SK-N-SH treated with all-trans-retinoic acid at 6 μM for 48 hours (cell line): ENCODE measurements at regions not wholly inside any gene's neighbourhood (a gene's known extent, or its start where the extent isn't known, plus 50 kb on each side); places are given as distances from the start of the nearest gene placed in this dataset.

Experiments
- ATAC-seq: fragments of 200-7000 bp; cut with Tn5 transposase; 3 replicates; pipeline ENCODE4 v1.9.1; 2020; ENCODE audit warnings: mild to moderate bottlenecking, moderate library complexity
- ARNTL ChIP-seq: fragments of 450-650 bp; formaldehyde crosslinking; IDR thresholded peaks from 2 replicates; pipeline ENCODE4 v1.5.0; 2020; ENCODE audit warnings: low read depth, mild to moderate bottlenecking, moderate library complexity, borderline replicate concordance
- BACH2 ChIP-seq: fragments of 250-450 bp; sonication (Bioruptor Pico); IDR thresholded peaks from 2 replicates; pipeline ENCODE4 v1.9.0; 2021; ENCODE audit warnings: mild to moderate bottlenecking, borderline replicate concordance
- CREB5 ChIP-seq: fragments of 250-450 bp; sonication (Bioruptor Pico); IDR thresholded peaks from 2 replicates; pipeline ENCODE4 v1.5.1; 2020; ENCODE audit warnings: low read depth, mild to moderate bottlenecking, moderate library complexity
- CSDC2 ChIP-seq: fragments of 250-450 bp; sonication (Bioruptor Pico); IDR thresholded peaks from 2 replicates; pipeline ENCODE4 v1.5.0; 2020; ENCODE audit warnings: mild to moderate bottlenecking, moderate library complexity
- CSRNP3 ChIP-seq: fragments of 250-450 bp; sonication (Bioruptor Pico); IDR thresholded peaks from 2 replicates; pipeline ENCODE4 v1.5.1; 2021; ENCODE audit warnings: mild to moderate bottlenecking, moderate library complexity
- ESRRG ChIP-seq: fragments of 250-450 bp; sonication (Bioruptor Pico); IDR thresholded peaks from 2 replicates; pipeline ENCODE4 v1.6.1; 2021; ENCODE audit warnings: mild to moderate bottlenecking
- GLIS3 ChIP-seq: fragments of 250-450 bp; sonication (Bioruptor Pico); IDR thresholded peaks from 2 replicates; pipeline ENCODE4 v1.5.0; 2020; ENCODE audit warnings: mild to moderate bottlenecking, moderate library complexity
- OSR1 ChIP-seq: fragments of 250-450 bp; sonication (Bioruptor Pico); IDR thresholded peaks from 2 replicates; pipeline ENCODE4 v1.8.0; 2022; ENCODE audit warnings: moderate library complexity, mild to moderate bottlenecking, inconsistent platforms
- POU6F1 ChIP-seq: fragments of 250-450 bp; sonication (Bioruptor Pico); IDR thresholded peaks from 2 replicates; pipeline ENCODE4 v1.8.0; 2021; ENCODE audit warnings: low read depth, mild to moderate bottlenecking, moderate library complexity, borderline replicate concordance
- PPARA ChIP-seq: fragments of 250-450 bp; sonication (Bioruptor Pico); IDR thresholded peaks from 2 replicates; pipeline ENCODE4 v1.5.0; 2020; ENCODE audit warnings: mild to moderate bottlenecking, borderline replicate concordance
- RARB ChIP-seq: fragments of 250-450 bp; sonication (Bioruptor Pico); IDR thresholded peaks from 2 replicates; pipeline ENCODE4 v1.8.0; 2021; ENCODE audit warnings: mild to moderate bottlenecking, moderate library complexity
- TCF4 ChIP-seq: fragments of 250-450 bp; sonication (Bioruptor Pico); IDR thresholded peaks from 2 replicates; pipeline ENCODE4 v1.8.0; 2021; ENCODE audit warnings: mild to moderate bottlenecking, moderate library complexity, borderline replicate concordance
- TOX ChIP-seq: fragments of 250-450 bp; sonication (Bioruptor Pico); IDR thresholded peaks from 2 replicates; pipeline ENCODE4 v1.8.0; 2021; ENCODE audit warnings: mild to moderate bottlenecking, moderate library complexity, borderline replicate concordance
- TSHZ2 ChIP-seq: fragments of 250-450 bp; sonication (Bioruptor Pico); IDR thresholded peaks from 2 replicates; pipeline ENCODE4 v1.5.0; 2020; ENCODE audit warnings: mild to moderate bottlenecking, moderate library complexity
- ZC3H10 ChIP-seq: fragments of 250-450 bp; sonication (Bioruptor Pico); IDR thresholded peaks from 2 replicates; pipeline ENCODE4 v1.5.1; 2021; ENCODE audit warnings: mild to moderate bottlenecking, moderate library complexity
- ZFP3 ChIP-seq: fragments of 250-450 bp; sonication (Bioruptor Pico); IDR thresholded peaks from 2 replicates; pipeline ENCODE4 v1.5.0; 2020; ENCODE audit warnings: mild to moderate bottlenecking, moderate library complexity
- ZFP30 ChIP-seq: fragments of 450-650 bp; formaldehyde crosslinking; IDR thresholded peaks from 2 replicates; pipeline ENCODE4 v1.5.0; 2022; ENCODE audit warnings: mild to moderate bottlenecking, moderate library complexity
- ZNF565 ChIP-seq: fragments of 450-650 bp; formaldehyde crosslinking; conservative IDR thresholded peaks from 2 replicates; pipeline ENCODE4 v1.5.0; 2020; ENCODE audit warnings: low read depth, mild to moderate bottlenecking, moderate library complexity
- ZNF70 ChIP-seq: fragments of 450-650 bp; formaldehyde crosslinking; IDR thresholded peaks from 2 replicates; pipeline ENCODE4 v1.5.0; 2020; ENCODE audit warnings: mild to moderate bottlenecking, moderate library complexity
- ZNF8 ChIP-seq: fragments of 450-650 bp; formaldehyde crosslinking; IDR thresholded peaks from 2 replicates; pipeline ENCODE4 v1.5.0; 2020; ENCODE audit warnings: mild to moderate bottlenecking, moderate library complexity

GRCh38 chr17:79458356-79458755 is 152.5 kb downstream of the RBFOX3 start:
- TF ChIP-seq ZFP30 (no peak), ARNTL (CRISPR knock-in tag) (no peak), POU6F1 (CRISPR knock-in tag) (no peak), ZNF565 (CRISPR knock-in tag) (no peak), OSR1 (CRISPR knock-in tag) (no peak), TOX (no peak), TCF4 (CRISPR knock-in tag) (no peak), TSHZ2 (CRISPR knock-in tag) (no peak), CREB5 (CRISPR knock-in tag) (no peak), ZC3H10 (CRISPR knock-in tag) (no peak), CSDC2 (CRISPR knock-in tag) (no peak), ESRRG (CRISPR knock-in tag) (no peak), RARB (CRISPR knock-in tag) (no peak)
- no peak for ATAC-seq

DNA sequence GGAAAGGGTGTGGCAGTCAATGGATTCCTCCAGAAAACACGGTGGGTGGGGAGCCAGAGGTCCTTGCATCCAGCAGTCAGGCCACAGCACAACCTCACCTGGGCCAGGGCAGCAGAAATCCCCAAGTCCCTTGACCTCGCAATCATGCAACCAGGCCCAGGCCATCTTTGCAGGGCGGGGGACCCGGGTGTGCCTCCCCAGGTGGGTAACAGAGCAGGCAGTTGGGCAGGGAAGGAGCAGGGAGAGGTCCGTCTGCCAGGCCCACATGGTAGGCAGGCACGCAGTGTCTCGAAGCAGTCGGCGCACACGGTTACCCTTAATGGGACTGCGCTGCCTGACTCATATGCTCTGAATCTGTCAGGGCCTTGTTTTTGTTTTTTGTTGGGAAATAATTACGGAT is 153.0 kb downstream of the RBFOX3 start:
- TF ChIP-seq ESRRG (CRISPR knock-in tag), result no peak
- TF ChIP-seq CREB5 (CRISPR knock-in tag), result no peak
- TF ChIP-seq ZFP3 (CRISPR knock-in tag), result no peak
- TF ChIP-seq OSR1 (CRISPR knock-in tag), result no peak
- TF ChIP-seq ZNF70, result no peak
- no peak for TF ChIP-seq GLIS3 (CRISPR knock-in tag)
- TF ChIP-seq CSRNP3 (CRISPR knock-in tag), result no peak
- TF ChIP-seq ZC3H10 (CRISPR knock-in tag), result no peak
- no peak for TF ChIP-seq ZFP30
- no peak for TF ChIP-seq RARB (CRISPR knock-in tag)
- no peak for TF ChIP-seq ZNF8 (CRISPR knock-in tag)
- TF ChIP-seq ARNTL (CRISPR knock-in tag), result no peak
- TF ChIP-seq TCF4 (CRISPR knock-in tag), result no peak
- no peak for TF ChIP-seq BACH2 (CRISPR knock-in tag)
- no peak for TF ChIP-seq TSHZ2 (CRISPR knock-in tag)
- no peak for TF ChIP-seq PPARA (CRISPR knock-in tag)
- TF ChIP-seq TOX, result no peak
- TF ChIP-seq POU6F1 (CRISPR knock-in tag), result no peak
- TF ChIP-seq ZNF565 (CRISPR knock-in tag), result no peak
- no peak for ATAC-seq
